IMR-90 (cell line): ENCODE measurements at regions not wholly inside any gene's neighbourhood (a gene's known extent, or its start where the extent isn't known, plus 50 kb on each side); places are given as distances from the start of the nearest gene placed in this dataset.
A peak's percentile ranks its signal among the peaks of the same experiment; 100 is the strongest.

Experiments
- ATAC-seq: fragments of 200-7000 bp; cut with Tn5 transposase; 2 replicates; pipeline ENCODE4 v1.9.1; 2020; ENCODE audit warnings: low read depth, mild to moderate bottlenecking, moderate library complexity
- BruUV-seq: library from RNA; stranded (reverse); fragments of 400-500 nt; replicated peaks from 2 replicates; lab custom pipeline; 2021; lab: Mats Ljungman, UMichigan
- CTCF ChIA-PET: fragments of 300-600 bp; formaldehyde crosslinking; extraction: SDS; loops from one replicate; lab custom pipeline; 2021; ENCODE audit warnings: antibody characterized with exemption; lab: Yijun Ruan, JAX
- POLR2A ChIA-PET: fragments of 300-600 bp; sonication (Branson Sonifier 250); formaldehyde crosslinking; loops from one replicate; lab custom pipeline; 2022; ENCODE audit warnings: antibody characterized with exemption; ENCODE audit not compliant: unreplicated experiment; lab: Charles Lee
- DNase-seq: peaks from one replicate; pipeline ENCODE4 v3.0.0; 2013
- H2AFZ ChIP-seq: replicated peaks from 2 replicates; pipeline ENCODE3; 2013; ENCODE audit warnings: low read length, mild to moderate bottlenecking; ENCODE audit not compliant: poor library complexity
- H2AK5ac ChIP-seq: 2 replicates; pipeline ENCODE4 v1.6.1; 2013; ENCODE audit warnings: low read depth, low read length, inconsistent platforms
- H2AK9ac ChIP-seq: replicated peaks from 2 replicates; pipeline ENCODE3; 2013; ENCODE audit warnings: mild to moderate bottlenecking, low read depth, low read length, moderate library complexity; ENCODE audit not compliant: poor library complexity
- H2BK120ac ChIP-seq: 2 replicates; pipeline ENCODE4 v1.6.1; 2013; ENCODE audit warnings: low read depth, low read length, inconsistent platforms
- H2BK15ac ChIP-seq: 3 replicates; pipeline ENCODE4 v1.6.1; 2013; ENCODE audit warnings: low read depth, low read length, inconsistent platforms
- H2BK20ac ChIP-seq: 2 replicates; pipeline ENCODE4 v1.6.1; 2013; ENCODE audit warnings: low read depth, mild to moderate bottlenecking, inconsistent platforms, low read length, moderate library complexity
- H2BK5ac ChIP-seq: 2 replicates; pipeline ENCODE4 v1.6.1; 2013; ENCODE audit warnings: mild to moderate bottlenecking, low read depth, low read length, inconsistent platforms; ENCODE audit not compliant: poor library complexity, severe bottlenecking
- H3K14ac ChIP-seq: replicated peaks from 2 replicates; pipeline ENCODE4 v1.6.1; 2013; ENCODE audit warnings: low read depth, low read length, inconsistent platforms
- H3K18ac ChIP-seq: 2 replicates; pipeline ENCODE4 v1.6.1; 2013; ENCODE audit warnings: low read depth, low read length, control low read depth
- H3K23ac ChIP-seq: 2 replicates; pipeline ENCODE4 v1.6.1; 2013; ENCODE audit warnings: low read depth, low read length, inconsistent platforms
- H3K27ac ChIP-seq: 2 replicates; pipeline ENCODE4 v1.5.1; 2013; ENCODE audit warnings: mild to moderate bottlenecking, control low read depth, low read length; ENCODE audit not compliant: insufficient read depth
- H3K27me3 ChIP-seq: 2 replicates; pipeline ENCODE4 v1.6.1; 2013; ENCODE audit warnings: low read length; ENCODE audit not compliant: control insufficient read depth, insufficient read depth
- H3K36me3 ChIP-seq: 2 replicates; pipeline ENCODE4 v1.6.1; 2013; ENCODE audit warnings: low read length, mixed read lengths; ENCODE audit not compliant: control insufficient read depth, insufficient read depth
- H3K4ac ChIP-seq: 2 replicates; pipeline ENCODE4 v1.6.1; 2013; ENCODE audit warnings: low read depth, low read length, inconsistent platforms
- H3K4me1 ChIP-seq: 2 replicates; pipeline ENCODE4 v1.6.1; 2013; ENCODE audit warnings: low read length, mixed read lengths; ENCODE audit not compliant: control insufficient read depth, insufficient read depth
- H3K4me2 ChIP-seq: 2 replicates; pipeline ENCODE4 v1.6.1; 2013; ENCODE audit warnings: low read depth, mild to moderate bottlenecking, control low read depth, low read length, moderate library complexity
- H3K4me3 ChIP-seq: 2 replicates; pipeline ENCODE4 v1.5.1; 2013; ENCODE audit warnings: low read depth, mild to moderate bottlenecking, control low read depth, low read length, moderate library complexity; ENCODE audit not compliant: insufficient read depth
- H3K56ac ChIP-seq: 2 replicates; pipeline ENCODE4 v1.6.1; 2013; ENCODE audit warnings: low read length, inconsistent platforms; ENCODE audit not compliant: insufficient read depth; ENCODE audit errors: extremely low read depth
- H3K79me1 ChIP-seq, 2 experiments: 2 replicates each; pipeline ENCODE4 v1.6.1; 2013; ENCODE audit warnings: low read length in 2 of 2, inconsistent platforms in 1 of 2, low read depth in 1 of 2
- H3K9ac ChIP-seq: 2 replicates; pipeline ENCODE4 v1.6.1; 2013; ENCODE audit warnings: low read depth, low read length, control low read depth
- H3K9me1 ChIP-seq: 2 replicates; pipeline ENCODE4 v1.6.1; 2013; ENCODE audit warnings: low read length, inconsistent platforms; ENCODE audit not compliant: insufficient read depth
- H3K9me3 ChIP-seq: 2 replicates; pipeline ENCODE4 v1.6.1; 2013; ENCODE audit warnings: low read length; ENCODE audit not compliant: control insufficient read depth, insufficient read depth
- H4K20me1 ChIP-seq: 2 replicates; pipeline ENCODE4 v1.6.1; 2013; ENCODE audit warnings: low read length, inconsistent platforms; ENCODE audit not compliant: insufficient read depth
- H4K5ac ChIP-seq: 2 replicates; pipeline ENCODE4 v1.6.1; 2013; ENCODE audit warnings: mild to moderate bottlenecking, low read depth, low read length, control low read depth
- H4K8ac ChIP-seq, 2 experiments: 2 replicates each; pipeline ENCODE4 v1.6.1; 2013; ENCODE audit warnings: low read depth in 2 of 2, low read length in 2 of 2, control low read depth in 1 of 2, inconsistent platforms in 1 of 2
- H4K91ac ChIP-seq: 2 replicates; pipeline ENCODE4 v1.6.1; 2013; ENCODE audit warnings: low read depth, low read length, inconsistent platforms; ENCODE audit not compliant: insufficient read depth
- BHLHE40 ChIP-seq: fragments of 150-350 bp; IDR thresholded peaks from 2 replicates; pipeline ENCODE4 v1.6.1; 2016; ENCODE audit warnings: mild to moderate bottlenecking, low read depth, low read length
- CHD1 ChIP-seq: IDR thresholded peaks from 2 replicates; pipeline ENCODE4 v1.6.1; 2012; ENCODE audit warnings: low read depth, low read length, improper control_type of control experiment
- FOS ChIP-seq: fragments of 150-350 bp; IDR thresholded peaks from 2 replicates; pipeline ENCODE4 v1.6.1; 2016; ENCODE audit warnings: low read depth, low read length
- MAFK ChIP-seq: IDR thresholded peaks from 2 replicates; pipeline ENCODE4 v1.6.1; 2012; ENCODE audit warnings: low read depth, low read length, improper control_type of control experiment
- MAZ ChIP-seq: IDR thresholded peaks from 2 replicates; pipeline ENCODE4 v1.6.1; 2012; ENCODE audit warnings: low read depth, mild to moderate bottlenecking, low read length, improper control_type of control experiment, moderate library complexity, borderline replicate concordance
- MXI1 ChIP-seq: IDR thresholded peaks from 2 replicates; pipeline ENCODE4 v1.6.1; 2012; ENCODE audit warnings: low read depth, mild to moderate bottlenecking, low read length, moderate library complexity, borderline replicate concordance
- POLR2A ChIP-seq: IDR thresholded peaks from 2 replicates; pipeline ENCODE4 v1.6.1; 2012; ENCODE audit warnings: mild to moderate bottlenecking, low read depth, low read length
- RAD21 ChIP-seq: IDR thresholded peaks from 2 replicates; pipeline ENCODE4 v1.6.1; 2012; ENCODE audit warnings: low read length, improper control_type of control experiment
- RCOR1 ChIP-seq: IDR thresholded peaks from 2 replicates; pipeline ENCODE4 v1.6.1; 2012; ENCODE audit warnings: mild to moderate bottlenecking, low read length, improper control_type of control experiment; ENCODE audit not compliant: insufficient replicate concordance
- RFX5 ChIP-seq: IDR thresholded peaks from 2 replicates; pipeline ENCODE4 v1.8.0; 2012; ENCODE audit warnings: low read depth, mild to moderate bottlenecking, low read length, moderate library complexity
- SMC3 ChIP-seq: fragments of 150-350 bp; IDR thresholded peaks from 2 replicates; pipeline ENCODE4 v1.6.1; 2016; ENCODE audit warnings: low read depth, mild to moderate bottlenecking, antibody characterized with exemption, low read length, moderate library complexity
- USF2 ChIP-seq: fragments of 150-350 bp; IDR thresholded peaks from 2 replicates; pipeline ENCODE4 v1.6.1; 2017; ENCODE audit warnings: mild to moderate bottlenecking, antibody characterized with exemption, low read length, low read depth
- WGBS, 2 experiments: methylation state at CpG; one replicate each; pipeline versions ENCODE4 v1.1.5 to v1.1.7; 2013; ENCODE audit warnings: missing lambda C conversion rate in 2 of 2; ENCODE audit not compliant: insufficient read length in 1 of 2; ENCODE audit errors: extremely low coverage in 2 of 2; 5-methylcytosine and 5-hydroxymethylcytosine counted together
- dilution Hi-C: fragments of 300-500 bp; cut with HindIII; formaldehyde crosslinking; loops from one replicate; pipeline ENCODE4 v1.14.3; 2018; ENCODE audit warnings: low sequenced_read_pairs; ENCODE audit not compliant: unreplicated experiment
- in situ Hi-C: fragments of 300-500 bp; cut with MboI; formaldehyde crosslinking; loops from 3 replicates; pipeline ENCODE4 v1.14.3; 2019; ENCODE audit warnings: low sequenced_read_pairs, inconsistent platforms, mixed read lengths
- intact Hi-C: fragments of 100-400 bp; cut with micrococcal nuclease; formaldehyde crosslinking; loops from 2 replicates; pipeline ENCODE4 v1.10.0; 2022
- TF ChIP-seq, protein P1 (sequence below): conservative IDR thresholded peaks from 2 replicates; pipeline ENCODE4 v1.5.1; 2012; ENCODE audit warnings: mild to moderate bottlenecking, low read depth, low read length, improper control_type of control experiment
- TF ChIP-seq, protein P2 (sequence below): fragments of 150-350 bp; IDR thresholded peaks from 2 replicates; pipeline ENCODE4 v1.6.1; 2016; ENCODE audit warnings: low read depth, mild to moderate bottlenecking, low read length, moderate library complexity, borderline replicate concordance

DNA sequence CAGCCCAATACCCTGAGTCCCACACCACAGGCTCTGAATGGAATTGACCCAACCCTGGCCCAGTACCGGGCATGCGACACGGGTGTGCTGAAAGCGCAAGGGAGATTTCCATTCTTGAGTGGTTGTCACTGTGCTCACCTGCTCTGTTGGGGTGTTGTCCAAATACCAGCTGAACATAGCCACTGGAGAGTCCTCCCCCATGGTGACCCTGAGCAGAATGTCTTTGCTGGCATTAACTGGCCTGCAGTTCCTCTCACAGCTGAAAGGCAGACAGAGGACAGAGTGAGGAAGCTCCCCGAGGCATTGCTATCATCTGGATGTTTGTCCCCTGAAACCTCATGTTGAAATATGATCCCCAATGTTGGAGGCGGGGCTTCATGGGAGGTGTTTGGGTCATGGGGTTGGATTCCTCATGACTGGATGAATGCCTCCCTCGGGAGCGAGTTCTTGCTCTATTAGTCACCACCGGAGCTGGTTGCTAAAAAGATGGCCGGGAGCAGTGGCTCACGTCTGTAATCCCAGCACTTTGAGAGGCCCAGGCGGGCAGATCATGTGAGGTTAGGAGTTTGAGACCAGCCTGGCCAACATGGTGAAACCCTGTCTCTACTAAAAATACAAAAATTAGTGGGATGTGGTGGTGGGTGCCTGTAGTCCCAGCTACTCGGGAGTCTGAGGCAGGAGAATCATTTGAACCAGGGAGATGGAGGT, 57.3 kb upstream of the BCO1 start:
- Histone ChIP-seq H3K36me3 (no peaks in the 10 kb centered on the region), H3K56ac (no peak overlapping the region; the same call in 1 of the 2 replicates), H3K27ac (peak overlapping the region; percentile 72; the same call in 1 of the 2 replicates), H3K4me1 (peaks cover 6% of the 10 kb centered on the region), H3K14ac (peak overlapping the region; percentile 11; the same call in 1 of the 2 replicates), H3K9me3 (no peaks in the 10 kb centered on the region), H4K5ac (peak overlapping the region; percentile 31), H3K4me3 (no peak overlapping the region), H2AK9ac (peak overlapping the region; percentile 90), H3K79me1 (no peaks in the 10 kb centered on the region), H4K91ac (peak overlapping the region; percentile 63), H4K8ac (peak overlapping the region in 1 of 2 experiments; percentile 48; a peak in 2 of 4 replicates), H3K4me2 (peak overlapping the region; percentile 64), H3K4ac (peak overlapping the region; percentile 84), H2AK5ac (peak overlapping the region; percentile 60), H3K27me3 (no peaks in the 10 kb centered on the region), H2BK15ac (peak overlapping the region; percentile 50; the same call in 2 of the 3 replicates), H4K20me1 (no peaks in the 10 kb centered on the region), H2BK5ac (peak overlapping the region; percentile 22), H3K9ac (no peak overlapping the region), H3K23ac (peak overlapping the region; percentile 7), H3K9me1 (peaks cover 10% of the 10 kb centered on the region), H3K18ac (peak overlapping the region; percentile 46), H2BK20ac (peak overlapping the region; percentile 69), H2BK120ac (peak overlapping the region; percentile 86), H2AFZ (peak overlapping the region; percentile 54)
- peak; percentile 97 for DNase-seq
- CTCF ChIA-PET: no interaction called here
- dilution Hi-C loops (no loop called here), intact Hi-C loops (loop anchor here (2.0 kb wide), 1 partner anchor 84 kb away; the partner anchor contains the start of gene GCSH), in situ Hi-C loops (no loop called here)
- WGBS, 2 experiments: 0% methylated on average over 1 of the region's 13 CpGs; no CpG with 5 or more reads in 1 of the 2 experiments
- POLR2A ChIA-PET: no interaction called here
- peak; percentile 95 for ATAC-seq
- no TSS peak for BruUV-seq
- TF ChIP-seq MAFK (no peak), RCOR1 (no peak), POLR2A (no peak), SMC3 (no peak), MAZ (peak; percentile 94), BHLHE40 (0 out of 2 replicates have a peak, but pooled peaks have one; percentile 34), RAD21 (no peak), MXI1 (0 out of 2 replicates have a peak, but pooled peaks have one; percentile 22), USF2 (peak; percentile 75), FOS (peak; percentile 80), CHD1 (no peak), RFX5 (no peak)
- TF ChIP-seq, protein P1, sequence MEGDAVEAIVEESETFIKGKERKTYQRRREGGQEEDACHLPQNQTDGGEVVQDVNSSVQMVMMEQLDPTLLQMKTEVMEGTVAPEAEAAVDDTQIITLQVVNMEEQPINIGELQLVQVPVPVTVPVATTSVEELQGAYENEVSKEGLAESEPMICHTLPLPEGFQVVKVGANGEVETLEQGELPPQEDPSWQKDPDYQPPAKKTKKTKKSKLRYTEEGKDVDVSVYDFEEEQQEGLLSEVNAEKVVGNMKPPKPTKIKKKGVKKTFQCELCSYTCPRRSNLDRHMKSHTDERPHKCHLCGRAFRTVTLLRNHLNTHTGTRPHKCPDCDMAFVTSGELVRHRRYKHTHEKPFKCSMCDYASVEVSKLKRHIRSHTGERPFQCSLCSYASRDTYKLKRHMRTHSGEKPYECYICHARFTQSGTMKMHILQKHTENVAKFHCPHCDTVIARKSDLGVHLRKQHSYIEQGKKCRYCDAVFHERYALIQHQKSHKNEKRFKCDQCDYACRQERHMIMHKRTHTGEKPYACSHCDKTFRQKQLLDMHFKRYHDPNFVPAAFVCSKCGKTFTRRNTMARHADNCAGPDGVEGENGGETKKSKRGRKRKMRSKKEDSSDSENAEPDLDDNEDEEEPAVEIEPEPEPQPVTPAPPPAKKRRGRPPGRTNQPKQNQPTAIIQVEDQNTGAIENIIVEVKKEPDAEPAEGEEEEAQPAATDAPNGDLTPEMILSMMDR: 0 out of 2 replicates have a peak, but pooled peaks have one; percentile 2
- TF ChIP-seq, protein P2, sequence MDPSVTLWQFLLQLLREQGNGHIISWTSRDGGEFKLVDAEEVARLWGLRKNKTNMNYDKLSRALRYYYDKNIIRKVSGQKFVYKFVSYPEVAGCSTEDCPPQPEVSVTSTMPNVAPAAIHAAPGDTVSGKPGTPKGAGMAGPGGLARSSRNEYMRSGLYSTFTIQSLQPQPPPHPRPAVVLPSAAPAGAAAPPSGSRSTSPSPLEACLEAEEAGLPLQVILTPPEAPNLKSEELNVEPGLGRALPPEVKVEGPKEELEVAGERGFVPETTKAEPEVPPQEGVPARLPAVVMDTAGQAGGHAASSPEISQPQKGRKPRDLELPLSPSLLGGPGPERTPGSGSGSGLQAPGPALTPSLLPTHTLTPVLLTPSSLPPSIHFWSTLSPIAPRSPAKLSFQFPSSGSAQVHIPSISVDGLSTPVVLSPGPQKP: no peak
